ENCODE measurements at regions not wholly inside any gene's neighbourhood (a gene's known extent, or its start where the extent isn't known, plus 50 kb on each side); places are given as distances from the start of the nearest gene placed in this dataset.

DNA sequence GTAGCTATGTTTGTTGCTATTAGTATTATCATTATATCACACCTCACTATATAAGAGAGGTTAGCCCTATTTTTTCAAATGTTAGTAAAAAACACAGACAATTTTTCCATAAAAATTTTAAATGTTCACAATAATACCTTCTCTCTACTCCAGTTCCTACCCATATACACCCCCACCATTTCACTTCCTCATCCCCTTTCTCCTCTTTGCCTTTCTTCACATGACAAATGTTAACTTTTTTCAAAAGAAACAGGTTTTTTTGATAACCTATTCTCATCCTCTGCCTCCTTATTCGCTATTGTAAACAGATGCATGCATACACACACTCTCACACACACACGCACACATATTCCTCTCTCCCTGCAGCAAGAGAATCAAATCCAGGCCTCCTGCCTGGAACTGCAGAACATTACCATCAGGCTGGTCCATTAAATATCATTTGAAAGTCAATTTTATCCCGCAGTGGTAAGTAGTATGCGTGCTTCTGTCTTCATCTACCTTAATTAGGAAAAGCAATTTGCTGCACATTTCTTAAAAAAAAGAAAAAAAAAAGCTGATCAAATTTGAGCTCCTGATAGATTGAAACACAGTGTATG is 55.5 kb downstream of the MID1IP1 start:
- DNase-seq (ENCODE audit: low read depth), result no peak

DNA sequence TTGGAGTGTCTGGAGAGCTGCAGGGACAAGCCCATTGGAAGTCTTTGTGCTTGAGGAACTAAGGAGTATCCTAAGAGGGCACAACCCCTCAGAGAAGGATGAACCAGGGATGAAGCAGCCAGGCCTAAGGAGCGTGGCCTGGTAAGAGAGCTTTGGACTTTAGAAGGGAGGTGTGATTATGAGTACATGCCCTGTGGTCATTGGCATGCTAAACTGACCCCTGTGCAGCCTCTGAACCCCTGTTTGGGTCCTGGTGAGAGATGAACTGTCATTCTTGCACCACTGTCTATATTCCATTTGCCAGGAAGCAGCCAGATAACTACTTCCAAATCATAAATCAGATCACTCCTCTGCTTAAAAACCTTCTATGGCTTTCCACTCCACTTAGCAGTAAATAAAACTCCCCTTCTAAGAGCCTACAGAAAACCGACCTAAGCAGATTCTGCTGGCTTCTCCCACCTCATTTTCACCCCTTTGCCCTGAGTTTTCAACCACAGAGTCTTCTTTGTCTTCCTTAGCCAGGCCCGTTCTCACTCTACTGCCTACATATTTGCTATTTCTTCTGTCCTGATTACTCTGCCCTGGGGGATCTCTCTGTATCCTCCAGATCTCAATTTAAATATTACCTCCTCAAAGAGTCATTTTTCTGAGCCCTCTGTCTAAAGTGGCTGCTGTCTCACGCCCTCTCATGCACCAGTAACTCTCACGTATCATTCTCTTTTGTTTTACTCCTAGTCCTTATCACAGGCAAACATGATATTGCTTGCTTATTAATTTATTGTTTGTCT is 56.7 kb downstream of the MID1IP1 start:
- no peak for DNase-seq (ENCODE audit: low read depth)

DNA sequence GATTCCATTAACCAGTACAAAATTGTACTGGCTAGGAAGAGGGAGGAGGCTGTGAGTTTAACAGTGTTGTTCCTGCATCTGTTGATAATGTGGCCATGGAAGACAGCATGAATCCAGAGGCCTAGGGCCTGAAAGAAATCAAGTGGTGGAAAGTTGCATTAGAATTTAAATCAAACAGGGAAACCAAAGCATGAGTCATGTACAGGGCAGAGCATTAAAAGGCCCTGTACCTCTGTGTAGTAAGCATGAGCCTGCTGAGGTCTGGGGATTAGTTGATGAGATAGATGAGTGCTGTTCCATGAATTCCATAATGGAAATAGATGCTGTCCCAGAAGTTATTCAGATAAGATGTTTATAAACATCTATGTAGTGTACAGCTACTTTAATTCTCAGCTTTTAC is 58.3 kb downstream of the MID1IP1 start:
- no peak for DNase-seq (ENCODE audit: low read depth)

DNA sequence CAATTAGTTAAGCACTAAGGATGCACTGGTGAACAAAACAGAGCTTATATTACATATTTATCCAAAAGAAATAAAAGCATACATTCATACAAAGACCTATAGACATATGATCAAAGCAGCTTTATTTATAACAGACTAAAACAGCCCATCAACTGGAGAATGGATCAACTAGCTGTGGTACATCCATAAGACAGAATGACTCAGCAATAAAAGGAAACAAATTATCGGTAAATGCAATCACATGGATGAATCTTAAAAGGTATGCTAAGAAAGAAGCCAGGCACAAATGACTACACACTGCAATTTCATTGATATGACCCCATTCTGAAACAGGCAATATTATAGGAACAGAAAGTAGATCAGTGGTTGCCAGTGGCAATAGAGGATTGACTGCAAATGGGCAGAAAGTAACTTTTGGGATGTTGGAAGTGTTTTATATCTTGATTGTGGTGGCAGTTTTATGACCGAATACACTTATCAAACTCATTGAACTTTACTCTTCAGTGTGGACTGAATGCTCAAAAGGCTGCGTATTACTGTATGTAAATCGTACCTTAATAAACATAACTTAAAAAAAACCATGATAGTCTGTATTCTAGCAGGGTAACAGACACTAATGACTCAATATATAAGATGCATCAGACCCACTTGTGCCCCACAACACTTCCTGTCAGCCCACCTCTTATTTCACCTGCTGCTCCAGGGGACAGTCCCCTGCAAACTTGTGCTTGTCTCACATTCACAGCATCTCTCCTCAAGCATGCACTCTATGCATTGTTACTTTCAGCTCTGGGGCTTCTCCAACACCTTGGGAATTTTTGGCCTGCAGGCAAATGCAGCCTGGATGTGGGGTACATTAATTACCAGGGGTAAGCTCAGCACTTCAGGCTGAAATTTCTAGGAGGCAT is 59.1 kb downstream of the MID1IP1 start:
- no peak for DNase-seq (ENCODE audit: low read depth)

DNA sequence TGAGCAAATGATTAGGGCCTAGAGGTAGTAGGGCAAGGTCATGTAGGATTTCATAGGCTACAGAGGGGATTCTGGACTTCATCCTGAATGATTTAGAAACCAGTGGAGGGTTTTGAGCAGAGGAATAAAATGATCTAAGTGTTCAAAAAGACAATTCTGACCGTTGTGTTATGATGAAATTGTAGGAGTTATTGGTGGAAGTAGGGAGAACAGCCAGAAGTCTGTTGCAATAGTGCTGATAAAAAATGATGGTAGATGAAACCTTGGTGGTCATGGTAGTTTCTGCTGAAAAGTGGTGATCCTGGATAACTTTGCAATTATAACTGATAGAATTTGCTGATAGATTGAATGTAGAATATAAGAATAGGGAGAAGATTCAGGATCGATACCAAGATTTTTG is 60.2 kb downstream of the MID1IP1 start:
- no peak for DNase-seq (ENCODE audit: low read depth)

DNA sequence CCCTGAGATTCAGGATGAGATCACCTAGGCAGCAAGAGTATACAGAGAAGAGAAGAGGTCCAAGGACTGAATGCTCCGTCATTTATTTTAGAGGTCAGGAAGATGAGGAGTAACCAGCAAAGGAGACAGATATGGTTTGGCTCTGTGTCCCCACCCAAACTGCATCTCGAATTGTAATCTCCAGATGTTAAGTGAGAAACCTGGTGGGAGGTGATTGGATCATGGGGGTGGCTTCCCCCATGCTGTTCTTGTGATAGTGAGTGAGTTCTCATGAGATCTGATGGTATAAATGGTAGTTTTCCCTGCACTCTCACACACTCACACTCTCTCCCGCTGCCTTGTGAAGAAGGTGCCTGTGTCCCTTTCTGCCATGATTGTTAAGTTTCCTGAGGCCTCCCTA is 60.8 kb downstream of the MID1IP1 start:
- DNase-seq (ENCODE audit: low read depth), result no peak

DNA sequence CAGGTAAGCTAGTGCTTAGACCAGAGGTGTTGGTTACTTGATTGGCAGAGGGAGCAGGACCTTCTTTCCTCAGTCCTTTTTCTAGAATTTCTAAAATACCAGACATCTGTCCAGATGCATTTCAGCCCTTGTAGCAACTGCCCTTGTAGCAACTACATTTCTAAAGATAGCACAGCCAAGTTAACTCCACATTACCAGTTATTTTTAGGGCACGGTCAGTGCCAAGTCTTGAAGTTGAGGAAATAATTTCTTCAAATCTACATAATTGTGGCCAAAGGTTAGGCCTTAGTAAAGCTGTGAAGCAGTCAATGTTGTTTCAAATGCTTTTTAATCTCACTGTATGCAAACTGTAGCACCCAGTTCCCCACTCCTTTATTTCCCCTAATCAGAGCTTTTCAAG is 62.9 kb downstream of the MID1IP1 start:
- DNase-seq (ENCODE audit: low read depth), result no peak

DNA sequence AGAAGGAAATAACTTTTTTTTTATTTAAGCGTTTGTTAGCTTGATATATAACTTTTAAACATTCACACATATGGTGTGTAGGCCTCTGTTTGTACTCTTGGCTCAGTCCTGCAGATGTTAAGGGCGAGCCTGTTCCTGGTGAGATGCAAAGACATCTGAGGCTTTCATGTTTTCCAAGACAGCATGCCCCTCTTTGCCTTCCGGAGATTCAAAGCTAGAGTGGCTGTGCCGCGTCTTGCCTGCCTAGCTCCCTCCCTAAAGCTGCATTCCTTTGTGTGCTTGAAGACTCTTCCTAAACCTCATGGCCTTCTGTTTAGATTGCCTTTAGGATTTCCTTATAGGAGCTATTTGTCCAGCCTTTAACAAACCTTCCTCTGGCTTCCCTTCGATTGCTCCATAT is 67.1 kb downstream of the MID1IP1 start:
- DNase-seq (ENCODE audit: low read depth), result no peak

DNA sequence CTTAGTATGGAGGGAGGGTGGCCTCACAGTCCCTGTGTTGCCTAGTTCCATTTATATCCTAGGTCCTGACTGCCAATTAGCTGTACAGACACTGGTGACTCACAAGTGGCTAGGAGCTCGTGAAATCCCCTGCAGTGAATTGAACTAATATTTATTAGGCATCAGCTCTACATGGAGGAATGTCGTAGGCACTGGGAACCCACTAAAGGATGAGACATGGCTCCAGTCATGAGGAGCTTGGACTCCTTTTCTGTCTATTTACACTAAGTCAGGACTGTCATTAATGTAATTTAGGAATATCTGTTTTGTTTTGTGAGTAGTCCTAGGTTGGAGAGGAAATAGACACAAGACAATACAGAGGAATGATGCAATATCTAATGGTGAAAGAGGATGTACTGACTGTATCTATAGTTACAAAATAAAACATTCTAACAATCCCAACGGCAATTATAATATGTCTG is 67.7 kb downstream of the MID1IP1 start:
- DNase-seq (ENCODE audit: low read depth), result no peak

DNA sequence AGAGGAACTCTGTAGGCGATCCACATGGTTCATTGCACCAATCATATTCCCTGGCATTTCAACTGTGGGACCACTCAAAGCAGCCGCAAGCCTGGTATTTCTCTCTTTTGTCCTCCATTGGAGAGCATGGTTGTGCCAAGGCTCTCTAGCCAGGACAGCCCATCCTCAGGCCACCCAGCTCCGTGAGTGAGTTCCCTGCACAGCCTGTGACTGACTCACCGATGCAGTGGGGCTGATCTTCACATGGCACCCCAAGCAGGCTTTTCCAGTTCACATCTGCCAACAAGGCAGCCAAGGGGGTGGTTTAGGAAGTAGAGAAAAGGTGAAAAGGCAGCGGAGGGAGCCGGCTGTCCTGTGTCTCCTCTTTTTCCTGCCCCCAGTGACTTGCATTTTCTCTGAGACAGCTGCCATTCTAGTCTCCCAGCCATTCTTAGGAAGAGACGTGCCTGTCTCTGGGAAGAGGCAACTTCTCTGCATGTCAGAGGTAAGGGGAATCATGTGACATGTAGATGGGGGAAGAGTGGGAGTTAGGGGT is 69.2 kb downstream of the MID1IP1 start:
- no peak for DNase-seq (ENCODE audit: low read depth)

DNA sequence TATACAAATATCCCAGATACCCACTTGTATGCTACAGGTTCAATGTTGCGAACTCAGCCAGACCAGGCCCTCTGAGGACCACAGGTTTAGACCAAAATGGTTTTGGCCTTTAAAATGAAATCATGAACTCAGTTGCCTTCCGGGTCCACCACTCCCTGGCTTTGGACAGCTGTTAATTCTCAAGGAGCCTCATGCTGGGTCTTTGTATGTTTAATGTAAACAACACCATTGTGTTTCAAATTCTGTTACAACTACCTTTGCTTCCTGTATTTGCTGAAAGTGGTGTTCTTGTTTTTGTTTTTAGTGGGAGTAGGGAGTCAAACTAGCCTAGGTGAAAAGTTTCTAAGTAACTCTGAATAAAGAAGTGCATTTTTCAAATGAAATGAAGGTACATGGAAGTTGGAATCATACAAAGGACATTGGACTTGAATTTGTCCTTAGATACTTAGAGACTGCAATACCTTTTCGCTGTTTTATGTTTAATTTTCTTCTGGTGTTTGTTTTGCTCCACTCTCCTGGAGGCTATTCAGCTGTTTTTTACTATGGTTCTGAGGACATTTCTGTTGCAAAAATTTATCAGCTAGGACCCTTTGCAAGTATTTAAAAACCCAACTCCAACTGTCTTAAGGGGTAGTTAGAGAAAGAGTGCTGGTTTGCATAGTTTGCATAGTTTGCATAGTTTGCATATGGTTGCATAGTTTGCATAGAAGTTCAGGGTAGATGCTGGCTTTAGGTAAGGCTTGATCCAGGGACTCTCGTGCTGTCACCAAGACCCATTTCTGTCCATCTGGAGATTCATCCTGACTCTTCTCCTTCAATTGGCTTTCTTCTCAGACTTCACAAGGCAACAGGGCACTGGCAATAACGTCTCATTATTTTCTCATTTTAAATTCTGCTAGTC is 70.1 kb downstream of the MID1IP1 start:
- DNase-seq (ENCODE audit: low read depth), result no peak

DNA sequence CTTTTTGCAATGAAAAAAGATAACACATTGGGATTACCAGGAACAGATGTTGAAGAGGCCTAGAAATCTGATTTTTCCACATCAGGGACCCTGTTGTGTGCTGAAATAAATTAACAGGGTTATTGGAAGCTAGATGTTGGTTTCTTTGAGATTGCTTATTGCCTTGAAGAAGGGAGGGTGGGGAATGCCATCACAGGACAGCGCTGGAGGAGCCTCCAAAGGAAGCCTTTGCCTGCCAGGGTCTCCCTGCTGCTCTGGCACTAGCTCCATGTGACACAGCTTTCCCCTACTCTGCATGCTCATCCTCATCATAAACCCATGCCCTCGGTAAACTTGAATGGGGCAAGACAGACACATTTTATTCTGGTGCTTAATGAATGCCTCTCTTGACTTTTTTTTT is 76.1 kb downstream of the MID1IP1 start:
- DNase-seq (ENCODE audit: low read depth), result no peak

DNA sequence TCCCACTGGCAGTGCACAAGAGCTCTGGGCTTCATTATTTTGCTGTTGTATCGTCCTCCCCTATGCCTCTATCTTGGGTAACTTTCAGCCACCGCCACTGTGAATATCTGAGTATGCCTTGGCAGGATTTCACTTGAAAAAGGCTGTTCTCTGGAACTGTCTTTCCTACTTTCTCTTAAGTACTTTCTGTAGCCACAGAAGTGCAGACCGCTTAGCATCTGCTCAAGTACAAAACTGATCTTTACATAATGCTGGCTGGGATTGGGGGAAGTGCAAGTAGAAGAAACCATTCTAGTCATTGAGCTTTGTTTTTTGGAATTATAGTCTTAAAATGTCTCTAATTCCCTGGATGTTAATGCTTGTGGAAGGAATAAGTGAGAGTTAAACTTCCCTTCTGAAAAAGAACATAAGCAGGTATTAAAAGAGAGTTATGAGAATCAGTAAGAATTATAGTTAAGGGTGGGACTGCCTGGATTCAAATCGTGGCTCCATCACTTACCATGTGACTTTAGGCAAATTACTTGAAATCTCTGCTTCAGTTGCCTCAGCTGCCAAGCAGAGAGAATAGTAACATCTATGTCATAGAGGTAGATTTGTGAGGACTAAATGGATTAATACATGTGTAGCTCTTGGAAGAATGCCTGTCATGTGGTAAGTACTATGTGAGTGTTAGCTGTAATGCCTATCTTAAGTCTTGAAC is 77.5 kb downstream of the MID1IP1 start:
- DNase-seq (ENCODE audit: low read depth), result no peak

DNA sequence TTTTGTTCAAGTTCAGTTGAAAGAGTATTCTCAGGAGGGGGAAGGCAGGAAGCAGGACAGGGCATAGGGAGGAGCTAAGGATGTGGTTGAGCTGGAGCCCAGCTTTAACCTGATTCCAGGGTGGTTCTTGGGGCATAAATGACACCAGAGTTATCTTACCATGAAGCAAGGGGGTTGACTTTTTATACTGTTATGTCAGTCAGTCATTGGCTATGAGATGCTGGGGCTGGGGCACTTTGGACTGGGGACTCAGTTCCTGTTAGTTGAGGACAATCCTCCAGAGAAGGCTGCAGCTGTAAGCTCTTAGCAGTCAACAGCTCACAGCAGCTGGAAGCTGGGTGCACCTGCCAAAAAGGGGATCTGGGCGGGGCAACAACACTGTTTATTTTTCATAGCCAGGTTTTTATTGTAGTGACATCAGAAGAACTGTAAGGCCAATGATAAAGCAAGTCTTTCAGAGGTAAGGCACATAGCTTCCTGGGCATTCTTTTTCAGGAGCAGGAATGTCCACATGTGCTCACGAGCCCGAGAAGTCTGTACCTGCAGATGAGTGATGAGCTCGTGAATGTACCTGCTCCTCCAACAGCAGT is 78.5 kb downstream of the MID1IP1 start:
- no peak for DNase-seq (ENCODE audit: low read depth)

DNA sequence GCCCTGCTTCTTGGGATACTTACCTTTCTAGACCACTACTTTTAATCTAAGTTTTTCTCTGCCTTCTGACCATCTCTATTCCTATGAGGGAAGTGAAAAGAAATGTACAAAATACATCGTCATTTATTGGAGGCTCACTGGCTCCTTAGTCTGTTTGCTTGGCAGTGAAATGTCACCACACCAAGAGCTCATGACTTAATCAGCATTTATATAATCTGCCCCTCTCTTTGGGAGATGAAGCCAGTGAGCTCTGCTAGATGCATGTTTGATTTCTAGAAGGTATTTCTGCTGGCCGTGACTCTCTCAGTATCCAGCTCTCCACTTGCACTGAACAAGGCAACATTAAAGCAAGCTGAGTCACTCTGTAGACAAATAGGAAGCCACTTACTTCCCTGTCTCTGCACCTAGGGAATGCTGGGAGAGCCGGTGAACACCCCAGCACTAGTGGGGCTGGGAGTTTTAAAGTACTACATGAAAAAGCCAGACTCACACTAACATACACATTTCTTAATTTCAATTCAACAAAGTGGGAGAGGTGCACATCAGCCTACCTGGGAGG is 79.1 kb downstream of the MID1IP1 start:
- no peak for DNase-seq (ENCODE audit: low read depth)

DNA sequence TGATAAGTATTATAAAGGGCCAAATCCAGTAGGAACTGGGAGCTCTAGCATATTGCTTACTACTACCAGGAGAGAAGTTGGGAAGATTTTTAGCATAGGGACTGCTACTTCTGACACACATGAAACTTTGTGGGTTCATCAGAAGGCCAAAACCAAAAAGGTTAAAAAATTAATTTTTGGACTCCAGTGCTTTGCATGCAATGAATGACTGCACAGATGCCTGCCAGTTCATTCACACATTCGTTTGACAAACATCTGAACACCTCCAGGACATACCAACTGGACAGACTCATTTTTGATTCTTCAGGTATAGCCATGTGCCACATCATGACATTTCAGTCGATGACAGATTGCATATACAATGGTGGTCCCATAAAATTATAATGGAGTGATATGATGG is 79.8 kb downstream of the MID1IP1 start:
- no peak for DNase-seq (ENCODE audit: low read depth)

DNA sequence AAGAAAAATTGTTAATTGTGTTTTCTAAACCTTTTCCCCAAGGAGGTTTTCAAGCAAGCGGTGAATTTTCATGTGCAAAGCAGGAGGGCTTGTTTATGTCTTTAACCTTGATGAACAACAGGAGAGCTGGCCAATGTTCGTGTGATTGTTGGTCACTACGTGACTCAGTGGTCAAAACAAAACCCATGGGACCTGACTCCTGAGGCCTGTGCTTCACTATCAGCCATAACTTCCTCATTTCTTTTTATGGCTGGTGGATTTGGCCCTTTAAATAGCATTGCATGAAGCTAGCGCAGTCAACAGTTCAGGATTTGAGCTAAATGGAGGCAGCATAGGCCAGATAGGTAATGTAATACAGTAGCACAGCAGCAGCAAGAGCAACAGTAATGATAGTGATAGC is 80.5 kb downstream of the MID1IP1 start:
- DNase-seq (ENCODE audit: low read depth), result no peak

DNA sequence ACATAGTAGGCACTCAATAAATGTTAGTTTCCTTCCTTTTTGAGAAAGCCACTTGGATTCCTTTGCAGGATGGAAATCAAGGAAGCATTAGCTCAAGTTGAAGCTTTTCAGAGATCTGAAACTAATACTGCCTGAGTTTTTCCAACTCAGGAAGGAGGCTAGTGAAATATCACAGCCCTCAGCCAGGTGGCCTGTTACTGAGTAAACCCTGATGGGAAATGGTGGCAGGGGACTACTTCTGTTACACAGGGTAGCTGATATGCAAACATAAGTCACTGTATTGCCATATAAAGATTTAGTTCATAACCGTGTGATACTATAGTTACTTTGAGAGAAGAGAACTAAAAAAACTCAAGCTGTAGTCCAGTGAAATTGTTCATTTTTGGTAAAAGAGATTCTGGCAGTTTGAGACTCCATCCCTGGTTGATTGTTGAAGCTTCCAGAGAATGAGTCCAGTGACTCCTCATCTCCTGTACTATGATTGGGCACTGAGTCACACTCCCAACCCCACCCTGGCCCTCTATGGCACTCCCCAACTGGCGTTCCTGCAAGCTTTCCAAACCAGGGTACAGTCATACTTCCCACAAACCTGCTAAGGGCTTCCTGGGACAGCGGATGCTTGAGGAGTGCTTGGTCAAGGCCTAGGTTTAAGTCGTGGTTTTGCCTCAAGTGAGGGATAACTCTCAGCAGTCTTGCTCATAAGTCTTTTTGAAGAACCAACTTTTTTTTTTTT is 81.8 kb downstream of the MID1IP1 start:
- DNase-seq (ENCODE audit: low read depth), result no peak

DNA sequence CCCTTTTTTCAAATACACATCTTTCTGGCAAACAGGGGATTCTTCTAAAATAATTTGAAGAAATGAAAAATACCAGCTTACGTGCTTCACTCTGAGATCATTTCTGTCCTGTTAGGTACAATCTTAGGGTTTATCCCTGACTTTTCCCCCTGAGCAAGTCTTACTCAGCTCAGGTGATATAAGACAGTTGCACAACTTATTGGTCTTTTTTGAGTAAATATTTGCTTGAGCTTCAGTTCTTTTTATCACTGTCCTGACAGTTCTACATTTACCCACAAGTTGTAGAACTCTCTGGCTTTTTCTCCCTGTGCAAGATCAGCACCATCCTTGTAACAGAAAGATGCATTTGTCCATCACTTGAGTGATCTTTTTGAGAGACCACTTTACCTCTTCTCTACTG is 84.9 kb downstream of the MID1IP1 start:
- no peak for DNase-seq (ENCODE audit: low read depth)

DNA sequence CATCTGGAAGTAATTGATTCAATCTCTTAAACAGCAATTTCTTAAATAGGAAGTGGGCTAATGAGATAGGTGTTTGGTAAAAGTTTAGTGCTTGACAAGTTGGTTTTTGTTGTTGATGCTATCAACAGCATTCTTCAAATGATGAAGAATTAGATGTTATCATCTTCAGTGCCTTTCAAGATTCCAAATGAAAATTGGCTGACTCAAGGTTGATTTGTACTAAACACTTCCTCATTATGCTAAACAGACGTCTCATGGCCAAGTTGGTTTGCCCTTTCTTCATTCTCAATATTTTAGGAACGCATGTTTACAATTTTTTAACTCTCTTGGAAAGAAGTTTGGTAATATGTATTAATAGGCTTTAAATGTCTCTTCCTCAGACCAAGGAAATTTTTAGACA is 86.0 kb downstream of the MID1IP1 start:
- no peak for DNase-seq (ENCODE audit: low read depth)
